ENCODE measurements at regions not wholly inside any gene's neighbourhood (a gene's known extent, or its start where the extent isn't known, plus 50 kb on each side); places are given as distances from the start of the nearest gene placed in this dataset.

GRCh38 chr7:110336423-110336822 is 754.5 kb upstream of the LRRN3 start:
- DNase-seq, result no peak

- DNase-seq, result no peak
These were observed 753.3 kb upstream of the LRRN3 start for GRCh38 chr7:110337646-110338045.

GRCh38 chr7:110347081-110347480 is 743.8 kb upstream of the LRRN3 start:
- no peak for DNase-seq

- no peak for DNase-seq
These were observed 734.5 kb upstream of the LRRN3 start for GRCh38 chr7:110356438-110356837.

- no peak for DNase-seq
These were observed 732.9 kb upstream of the LRRN3 start for GRCh38 chr7:110358028-110358427.

GRCh38 chr7:110371709-110372108 is 719.2 kb upstream of the LRRN3 start:
- DNase-seq, result no peak

- no peak for DNase-seq
These were observed 718.2 kb upstream of the LRRN3 start for GRCh38 chr7:110372685-110373084.

GRCh38 chr7:110373416-110373815 is 717.5 kb upstream of the LRRN3 start:
- DNase-seq, result no peak

- DNase-seq, result no peak
These were observed 717.1 kb upstream of the LRRN3 start for GRCh38 chr7:110373859-110374258.

- DNase-seq, result no peak
These were observed 715.9 kb upstream of the LRRN3 start for GRCh38 chr7:110375068-110375467.

GRCh38 chr7:110382736-110383135 is 708.2 kb upstream of the LRRN3 start:
- no peak for DNase-seq

GRCh38 chr7:110386006-110386405 is 704.9 kb upstream of the LRRN3 start:
- no peak for DNase-seq

GRCh38 chr7:110386913-110387312 is 704.0 kb upstream of the LRRN3 start:
- DNase-seq, result no peak

GRCh38 chr7:110387689-110388088 is 703.2 kb upstream of the LRRN3 start:
- no peak for DNase-seq

GRCh38 chr7:110388457-110388856 is 702.5 kb upstream of the LRRN3 start:
- no peak for DNase-seq

- no peak for DNase-seq
These were observed 694.9 kb upstream of the LRRN3 start for GRCh38 chr7:110396021-110396420.

- DNase-seq, result no peak
These were observed 692.8 kb upstream of the LRRN3 start for GRCh38 chr7:110397927-110398660.

GRCh38 chr7:110399421-110399820 is 691.5 kb upstream of the LRRN3 start:
- no peak for DNase-seq

GRCh38 chr7:110400411-110400810 is 690.5 kb upstream of the LRRN3 start:
- DNase-seq, result no peak

GRCh38 chr7:110407242-110407641 is 683.7 kb upstream of the LRRN3 start:
- no peak for DNase-seq

- no peak for DNase-seq
These were observed 683.2 kb upstream of the LRRN3 start for GRCh38 chr7:110407706-110408105.

- DNase-seq, result no peak
These were observed 678.3 kb upstream of the LRRN3 start for GRCh38 chr7:110412614-110413013.

- no peak for DNase-seq
These were observed 677.9 kb upstream of the LRRN3 start for GRCh38 chr7:110413038-110413437.

- no peak for DNase-seq
These were observed 673.3 kb upstream of the LRRN3 start for GRCh38 chr7:110417611-110418010.

GRCh38 chr7:110418659-110419280 is 672.2 kb upstream of the LRRN3 start:
- no peak for DNase-seq
